Trophoblast cell (in vitro differentiated cells and primary cell): ENCODE measurements at regions not wholly inside any gene's neighbourhood (a gene's known extent, or its start where the extent isn't known, plus 50 kb on each side); places are given as distances from the start of the nearest gene placed in this dataset.

Experiments
- DNase-seq, 2 donors: peaks; one replicate each; pipeline ENCODE4 v3.0.0-alpha.2; 2016
- H2AFZ ChIP-seq: 2 replicates; pipeline ENCODE4 v1.6.1; 2013; ENCODE audit warnings: low read length, moderate library complexity, mild to moderate bottlenecking; ENCODE audit not compliant: insufficient read depth, poor library complexity
- H2AK5ac ChIP-seq: 2 replicates; pipeline ENCODE4 v1.6.1; 2013; ENCODE audit warnings: mild to moderate bottlenecking, low read length
- H2BK120ac ChIP-seq: 2 replicates; pipeline ENCODE4 v1.6.1; 2013; ENCODE audit warnings: low read length, mild to moderate bottlenecking, moderate library complexity; ENCODE audit not compliant: insufficient read depth, poor library complexity
- H2BK12ac ChIP-seq: 2 replicates; pipeline ENCODE4 v1.6.1; 2013; ENCODE audit warnings: mild to moderate bottlenecking, low read length, moderate library complexity
- H2BK5ac ChIP-seq: 2 replicates; pipeline ENCODE4 v1.6.1; 2013; ENCODE audit warnings: low read length, low read depth, moderate library complexity, mild to moderate bottlenecking; ENCODE audit not compliant: poor library complexity
- H3K14ac ChIP-seq: 2 replicates; pipeline ENCODE4 v1.6.1; 2013; ENCODE audit warnings: mild to moderate bottlenecking, low read length
- H3K18ac ChIP-seq: 2 replicates; pipeline ENCODE4 v1.6.1; 2013; ENCODE audit warnings: mild to moderate bottlenecking, low read length
- H3K23ac ChIP-seq: 2 replicates; pipeline ENCODE4 v1.6.1; 2013; ENCODE audit warnings: low read length
- H3K27ac ChIP-seq: 2 replicates; pipeline ENCODE4 v1.5.1; 2013; ENCODE audit warnings: low read depth, mild to moderate bottlenecking, inconsistent platforms, low read length, moderate library complexity
- H3K27me3 ChIP-seq: 2 replicates; pipeline ENCODE4 v1.6.1; 2013; ENCODE audit warnings: inconsistent platforms, mild to moderate bottlenecking, low read length, moderate library complexity; ENCODE audit not compliant: insufficient read depth
- H3K36me3 ChIP-seq, 2 experiments: 1 replicate in 1 of 2; 2 replicates in 1 of 2; pipeline ENCODE4 v1.6.1; 2013; ENCODE audit warnings: low read length in 2 of 2, mild to moderate bottlenecking in 2 of 2, moderate library complexity in 1 of 2; ENCODE audit not compliant: insufficient read depth in 2 of 2, control insufficient read depth in 1 of 2
- H3K4ac ChIP-seq: 2 replicates; pipeline ENCODE4 v1.6.1; 2013; ENCODE audit warnings: low read depth, mild to moderate bottlenecking, low read length, moderate library complexity
- H3K4me1 ChIP-seq, 2 experiments: 1 replicate in 1 of 2; 2 replicates in 1 of 2; pipeline ENCODE4 v1.6.1; 2013; ENCODE audit warnings: low read length in 2 of 2, mild to moderate bottlenecking in 2 of 2, moderate library complexity in 1 of 2; ENCODE audit not compliant: insufficient read depth in 2 of 2, control insufficient read depth in 1 of 2
- H3K4me2 ChIP-seq: 2 replicates; pipeline ENCODE4 v1.6.1; 2013; ENCODE audit warnings: inconsistent platforms, mild to moderate bottlenecking, low read length, moderate library complexity
- H3K4me3 ChIP-seq: 2 replicates; pipeline ENCODE4 v1.5.1; 2013; ENCODE audit warnings: mild to moderate bottlenecking, low read depth, low read length, inconsistent platforms
- H3K79me1 ChIP-seq: one replicate; pipeline ENCODE4 v1.6.1; 2013; ENCODE audit warnings: low read length
- H3K79me2 ChIP-seq: 2 replicates; pipeline ENCODE4 v1.6.1; 2013; ENCODE audit warnings: low read length, mild to moderate bottlenecking; ENCODE audit not compliant: control insufficient read depth, insufficient read depth, poor library complexity
- H3K9ac ChIP-seq: 2 replicates; pipeline ENCODE4 v1.6.1; 2013; ENCODE audit warnings: mild to moderate bottlenecking, low read length
- H3K9me3 ChIP-seq: 2 replicates; pipeline ENCODE4 v1.6.1; 2013; ENCODE audit warnings: low read depth, mild to moderate bottlenecking, control low read depth, inconsistent platforms, low read length; ENCODE audit not compliant: insufficient read depth
- H4K12ac ChIP-seq: 2 replicates; pipeline ENCODE4 v1.6.1; 2013; ENCODE audit warnings: low read depth, mild to moderate bottlenecking, low read length, moderate library complexity
- H4K8ac ChIP-seq: 2 replicates; pipeline ENCODE4 v1.6.1; 2013; ENCODE audit warnings: low read depth, mild to moderate bottlenecking, low read length, moderate library complexity
- H4K91ac ChIP-seq: one replicate; pipeline ENCODE4 v1.6.1; 2013; ENCODE audit warnings: low read depth, mild to moderate bottlenecking, low read length, moderate library complexity
- WGBS: extraction: QIAGEN DNeasy Blood & Tissue Kit; methylation state at CpG from one replicate; pipeline ENCODE4 v1.1.7; 2013; ENCODE audit warnings: missing lambda C conversion rate; ENCODE audit not compliant: insufficient read length, insufficient coverage; ENCODE audit errors: extremely low coverage; 5-methylcytosine and 5-hydroxymethylcytosine counted together

GRCh38 chr16:86787538-86787937 is 209.2 kb downstream of the FOXL1 start:
- Histone ChIP-seq H2AK5ac (no peak overlapping the region), H2AFZ (no peak overlapping the region), H4K12ac (no peak overlapping the region), H3K18ac (no peak overlapping the region), H4K8ac (no peak overlapping the region), H3K27ac (no peak overlapping the region), H3K4me1 (peaks cover 0 to 2% of the 10 kb centered on the region in 2 experiments), H3K9me3 (no peaks in the 10 kb centered on the region), H3K4me2 (no peak overlapping the region), H3K4ac (no peak overlapping the region), H2BK5ac (no peak overlapping the region), H3K14ac (no peak overlapping the region), H3K79me1 (no peaks in the 10 kb centered on the region), H3K4me3 (no peak overlapping the region), H2BK12ac (no peak overlapping the region), H3K9ac (no peak overlapping the region), H3K36me3 (no peaks in the 10 kb centered on the region), H3K23ac (no peak overlapping the region), H4K91ac (no peak overlapping the region), H3K79me2 (no peaks in the 10 kb centered on the region), H3K27me3 (peaks cover 1% of the 10 kb centered on the region), H2BK120ac (no peak overlapping the region)
- no CpG with 5 or more reads among the region's 5 CpGs for WGBS
- DNase-seq, result no peak

GRCh38 chr16:86789621-86790051 is 211.3 kb downstream of the FOXL1 start:
- no peak overlapping the region for H3K23ac ChIP-seq
- H3K27me3 ChIP-seq, result peaks cover 1% of the 10 kb centered on the region
- DNase-seq, result no peak
- no peak overlapping the region for H3K4me3 ChIP-seq
- H4K8ac ChIP-seq, result no peak overlapping the region
- no peaks in the 10 kb centered on the region for H3K79me2 ChIP-seq
- H2AK5ac ChIP-seq, result no peak overlapping the region
- H2BK5ac ChIP-seq, result no peak overlapping the region
- H3K79me1 ChIP-seq, result no peaks in the 10 kb centered on the region
- no peak overlapping the region for H2BK120ac ChIP-seq
- no peak overlapping the region for H3K9ac ChIP-seq
- no peak overlapping the region for H3K18ac ChIP-seq
- WGBS, result no CpG with 5 or more reads among the region's 13 CpGs
- H4K91ac ChIP-seq, result no peak overlapping the region
- H3K4me1 ChIP-seq, result peaks cover 0 to 2% of the 10 kb centered on the region in 2 experiments
- H2AFZ ChIP-seq, result no peak overlapping the region
- H3K27ac ChIP-seq, result no peak overlapping the region
- H3K9me3 ChIP-seq, result peaks cover 3% of the 10 kb centered on the region
- H3K36me3 ChIP-seq, result no peaks in the 10 kb centered on the region
- H3K14ac ChIP-seq, result no peak overlapping the region
- no peak overlapping the region for H3K4me2 ChIP-seq
- no peak overlapping the region for H2BK12ac ChIP-seq
- H4K12ac ChIP-seq, result no peak overlapping the region
- H3K4ac ChIP-seq, result no peak overlapping the region

- Histone ChIP-seq H4K91ac (no peak overlapping the region), H3K23ac (no peak overlapping the region), H3K4me2 (no peak overlapping the region), H3K4me1 (peaks cover 0 to 2% of the 10 kb centered on the region in 2 experiments), H3K9ac (no peak overlapping the region), H3K27me3 (peaks cover 1% of the 10 kb centered on the region), H3K27ac (no peak overlapping the region), H3K9me3 (peaks cover 3% of the 10 kb centered on the region), H3K18ac (no peak overlapping the region), H2AK5ac (no peak overlapping the region), H2BK12ac (no peak overlapping the region), H2BK120ac (no peak overlapping the region), H3K4ac (no peak overlapping the region), H2AFZ (no peak overlapping the region), H3K79me1 (no peaks in the 10 kb centered on the region), H3K14ac (no peak overlapping the region), H3K79me2 (no peaks in the 10 kb centered on the region), H4K12ac (no peak overlapping the region), H2BK5ac (no peak overlapping the region), H3K36me3 (no peaks in the 10 kb centered on the region), H4K8ac (no peak overlapping the region), H3K4me3 (no peak overlapping the region)
- DNase-seq, result no peak
- WGBS, result no CpG with 5 or more reads among the region's 20 CpGs
Measured at GRCh38 chr16:86791287-86792035, 213.1 kb downstream of the FOXL1 start.

GRCh38 chr16:86794216-86794864 is 216.0 kb downstream of the FOXL1 start:
- Histone ChIP-seq H3K23ac (no peak overlapping the region), H3K27ac (no peak overlapping the region), H3K14ac (no peak overlapping the region), H4K91ac (no peak overlapping the region), H3K27me3 (peaks cover 1% of the 10 kb centered on the region), H2BK120ac (no peak overlapping the region), H3K4me2 (no peak overlapping the region), H3K4ac (no peak overlapping the region), H2AFZ (no peak overlapping the region), H3K4me3 (no peak overlapping the region), H3K36me3 (no peaks in the 10 kb centered on the region), H3K79me1 (no peaks in the 10 kb centered on the region), H3K9me3 (peaks cover 3% of the 10 kb centered on the region), H4K12ac (no peak overlapping the region), H4K8ac (no peak overlapping the region), H3K18ac (no peak overlapping the region), H3K79me2 (no peaks in the 10 kb centered on the region), H3K4me1 (peaks cover 0 to 2% of the 10 kb centered on the region in 2 experiments), H2AK5ac (no peak overlapping the region), H2BK12ac (no peak overlapping the region), H3K9ac (no peak overlapping the region), H2BK5ac (no peak overlapping the region)
- no CpG with 5 or more reads among the region's 15 CpGs for whole genome bisulfite sequencing
- no peak for DNase-seq
